ENCODE measurements at regions not wholly inside any gene's neighbourhood (a gene's known extent, or its start where the extent isn't known, plus 50 kb on each side); places are given as distances from the start of the nearest gene placed in this dataset.

DNA sequence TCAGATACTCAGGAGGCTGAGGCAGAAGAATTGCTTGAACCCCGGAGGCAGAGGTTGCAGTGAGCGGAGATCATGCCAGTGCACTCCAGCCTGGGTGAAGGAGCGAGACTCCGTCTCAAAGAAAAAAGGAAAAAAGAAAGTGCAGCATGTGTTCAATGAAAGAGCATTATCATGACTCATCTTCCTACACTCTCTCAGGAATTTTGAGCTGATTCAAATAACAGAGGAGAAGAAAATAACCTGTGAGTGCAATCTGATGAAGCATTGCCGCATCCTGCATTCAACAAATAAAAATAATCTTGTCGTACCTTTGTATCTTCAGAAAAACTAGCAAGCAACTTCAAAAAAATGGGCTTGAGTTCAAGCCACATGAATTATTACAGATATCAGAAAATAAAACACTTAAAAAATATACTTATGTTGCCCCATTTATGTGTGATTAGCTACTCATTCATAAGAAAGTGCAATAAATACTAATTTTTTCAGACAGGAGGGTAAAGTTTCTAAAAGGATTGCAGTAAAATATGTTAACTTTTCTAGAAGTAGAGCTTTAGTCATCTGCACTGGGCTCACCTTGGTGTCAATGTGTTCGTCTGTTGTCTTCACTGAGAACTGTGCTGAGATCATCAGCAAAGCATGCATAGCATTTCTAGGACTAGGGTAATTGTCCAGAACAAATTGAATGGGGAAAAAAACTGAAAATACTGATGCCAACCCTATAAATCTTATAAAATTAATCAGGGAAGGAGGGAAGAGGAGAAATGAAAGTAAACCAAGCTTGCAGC lies 90.4 kb upstream of the VCX3B start:
- Histone ChIP-seq H3K27me3 (ENCODE audit: control insufficient read depth, insufficient read depth, low read length) (no peaks in the 10 kb centered on the region), H3K4me3 (ENCODE audit: low read length) (no peak overlapping the region), H3K9me3 (ENCODE audit: control insufficient read depth, insufficient read depth, low read length) (no peaks in the 10 kb centered on the region), H3K27ac (ENCODE audit: low read length) (no peak overlapping the region), H3K4me1 (ENCODE audit: control insufficient read depth, insufficient read depth, low read length) (no peaks in the 10 kb centered on the region), H3K36me3 (ENCODE audit: control insufficient read depth, insufficient read depth, low read length) (no peaks in the 10 kb centered on the region)
- no peak for ATAC-seq
- Mint-ChIP-seq H3K27me3 (ENCODE audit: low read depth in 2 of 2) (no peaks in the 10 kb centered on the region), H3K36me3 (no peaks in the 10 kb centered on the region), H3K4me1 (no peaks in the 10 kb centered on the region), H3K27ac (no peak overlapping the region), H3K4me3 (no peak overlapping the region), H3K9me3 (peaks cover 4 to 8% of the 10 kb centered on the region in 2 donors)
- TF ChIP-seq, protein P1, sequence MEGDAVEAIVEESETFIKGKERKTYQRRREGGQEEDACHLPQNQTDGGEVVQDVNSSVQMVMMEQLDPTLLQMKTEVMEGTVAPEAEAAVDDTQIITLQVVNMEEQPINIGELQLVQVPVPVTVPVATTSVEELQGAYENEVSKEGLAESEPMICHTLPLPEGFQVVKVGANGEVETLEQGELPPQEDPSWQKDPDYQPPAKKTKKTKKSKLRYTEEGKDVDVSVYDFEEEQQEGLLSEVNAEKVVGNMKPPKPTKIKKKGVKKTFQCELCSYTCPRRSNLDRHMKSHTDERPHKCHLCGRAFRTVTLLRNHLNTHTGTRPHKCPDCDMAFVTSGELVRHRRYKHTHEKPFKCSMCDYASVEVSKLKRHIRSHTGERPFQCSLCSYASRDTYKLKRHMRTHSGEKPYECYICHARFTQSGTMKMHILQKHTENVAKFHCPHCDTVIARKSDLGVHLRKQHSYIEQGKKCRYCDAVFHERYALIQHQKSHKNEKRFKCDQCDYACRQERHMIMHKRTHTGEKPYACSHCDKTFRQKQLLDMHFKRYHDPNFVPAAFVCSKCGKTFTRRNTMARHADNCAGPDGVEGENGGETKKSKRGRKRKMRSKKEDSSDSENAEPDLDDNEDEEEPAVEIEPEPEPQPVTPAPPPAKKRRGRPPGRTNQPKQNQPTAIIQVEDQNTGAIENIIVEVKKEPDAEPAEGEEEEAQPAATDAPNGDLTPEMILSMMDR (IDR thresholded peaks at IDR 0.05) = no peak
- intact Hi-C loops (cut with micrococcal nuclease) = no loop called here
- WGBS (ENCODE audit: insufficient coverage) = 96% methylated on average over 3 of the region's 7 CpGs
- no peak for DNase-seq

DNA sequence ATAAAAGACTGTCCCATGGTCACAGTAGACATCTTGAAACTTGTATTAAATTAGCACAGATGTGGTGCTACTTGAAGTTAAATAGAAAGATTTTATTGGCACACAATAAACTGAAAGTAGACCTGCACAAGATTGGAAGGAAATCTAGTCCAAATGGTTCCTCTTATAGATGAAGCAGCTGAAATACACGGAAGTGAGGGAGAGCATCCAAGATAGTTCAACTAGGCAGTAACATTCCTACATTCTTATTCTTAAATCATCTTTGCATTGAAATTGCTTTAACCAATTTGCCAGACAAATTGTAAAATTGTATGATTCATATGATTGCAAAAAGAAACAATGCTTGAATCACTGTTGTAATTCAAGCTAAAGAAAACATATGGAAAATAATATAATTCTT lies 87.6 kb upstream of the VCX3B start:
- intact Hi-C loops (cut with micrococcal nuclease) = no loop called here
- no peaks in the 10 kb centered on the region for H3K36me3 ChIP-seq (ENCODE audit: control insufficient read depth, insufficient read depth, low read length)
- H3K4me3 ChIP-seq (ENCODE audit: low read length) = no peak overlapping the region
- no peak overlapping the region for H3K4me3 Mint-ChIP-seq
- no peaks in the 10 kb centered on the region for H3K4me1 ChIP-seq (ENCODE audit: control insufficient read depth, insufficient read depth, low read length)
- ATAC-seq (no peak), DNase-seq (no peak)
- H3K36me3 Mint-ChIP-seq = no peaks in the 10 kb centered on the region
- TF ChIP-seq, protein P1 (IDR thresholded peaks at IDR 0.05) = no peak
- no peaks in the 10 kb centered on the region for H3K27me3 Mint-ChIP-seq (ENCODE audit: low read depth in 2 of 2)
- H3K9me3 ChIP-seq (ENCODE audit: control insufficient read depth, insufficient read depth, low read length) = no peaks in the 10 kb centered on the region
- H3K9me3 Mint-ChIP-seq = peaks cover 4% of the 10 kb centered on the region in 2 donors
- WGBS (ENCODE audit: insufficient coverage) = 80% methylated on average over 1 of the region's 1 CpG
- H3K27me3 ChIP-seq (ENCODE audit: control insufficient read depth, insufficient read depth, low read length) = no peaks in the 10 kb centered on the region
- H3K27ac ChIP-seq (ENCODE audit: low read length) = no peak overlapping the region
- no peaks in the 10 kb centered on the region for H3K4me1 Mint-ChIP-seq
- no peak overlapping the region for H3K27ac Mint-ChIP-seq

DNA sequence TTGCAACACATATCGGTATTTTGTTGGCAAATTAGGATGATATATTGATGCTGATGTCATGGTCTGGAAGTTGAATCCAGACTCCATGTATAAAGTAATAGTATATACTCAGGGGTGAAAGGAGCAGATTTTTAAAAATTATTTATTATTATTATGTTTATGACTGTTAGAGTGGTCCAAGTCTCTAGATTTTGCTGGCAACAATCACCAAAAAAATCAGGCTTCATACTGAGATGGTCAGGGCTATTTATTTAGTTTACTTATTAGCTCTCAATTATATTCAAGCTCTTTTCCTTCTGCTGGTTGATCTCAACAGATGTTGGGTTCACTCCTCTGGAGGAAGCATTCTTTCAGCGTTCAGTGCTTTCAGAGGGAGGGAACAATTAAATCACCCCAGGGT lies 73.9 kb upstream of the VCX3B start:
- 33% methylated on average over 1 of the region's 2 CpGs for WGBS (ENCODE audit: insufficient coverage)
- H3K27me3 ChIP-seq (ENCODE audit: control insufficient read depth, insufficient read depth, low read length) = no peaks in the 10 kb centered on the region
- intact Hi-C loops (cut with micrococcal nuclease) = no loop called here
- no peaks in the 10 kb centered on the region for H3K4me1 ChIP-seq (ENCODE audit: control insufficient read depth, insufficient read depth, low read length)
- no peaks in the 10 kb centered on the region for H3K9me3 ChIP-seq (ENCODE audit: control insufficient read depth, insufficient read depth, low read length)
- no peaks in the 10 kb centered on the region for H3K36me3 ChIP-seq (ENCODE audit: control insufficient read depth, insufficient read depth, low read length)
- no peak for DNase-seq
- no peak for ATAC-seq
- peaks cover 4% of the 10 kb centered on the region for H3K36me3 Mint-ChIP-seq
- no peak overlapping the region for H3K4me3 ChIP-seq (ENCODE audit: low read length)
- no peaks in the 10 kb centered on the region for H3K27me3 Mint-ChIP-seq (ENCODE audit: low read depth in 2 of 2)
- H3K9me3 Mint-ChIP-seq = peaks cover 14% of the 10 kb centered on the region in 2 donors
- H3K4me1 Mint-ChIP-seq = no peaks in the 10 kb centered on the region
- no peak overlapping the region for H3K27ac ChIP-seq (ENCODE audit: low read length)
- H3K27ac Mint-ChIP-seq = no peak overlapping the region
- no peak overlapping the region for H3K4me3 Mint-ChIP-seq
- TF ChIP-seq, protein P1 (IDR thresholded peaks at IDR 0.05) = no peak

DNA sequence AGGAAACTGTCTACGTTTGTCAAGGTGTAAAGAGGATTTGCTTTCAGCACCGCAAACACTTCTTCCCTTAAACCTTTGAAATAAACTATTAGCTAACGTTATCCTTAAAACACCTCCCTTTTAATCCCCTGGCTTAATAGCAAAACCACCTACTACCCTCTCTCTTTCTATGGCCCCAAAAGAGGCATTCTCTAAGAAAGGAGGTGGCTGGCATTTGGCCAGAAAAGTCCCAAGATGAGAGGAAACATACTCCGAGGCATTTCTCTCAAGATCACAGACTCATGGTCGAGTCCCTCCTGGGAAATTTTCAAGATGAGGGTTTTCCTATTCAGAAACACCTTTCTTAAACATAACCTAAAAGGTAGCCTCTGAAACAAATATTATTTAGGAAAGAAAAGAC lies 60.6 kb upstream of the VCX3B start:
- peaks cover 0 to 6% of the 10 kb centered on the region in 2 donors for H3K4me1 Mint-ChIP-seq
- H3K27me3 ChIP-seq (ENCODE audit: control insufficient read depth, insufficient read depth, low read length) = no peaks in the 10 kb centered on the region
- peaks cover 3 to 5% of the 10 kb centered on the region in 2 donors for H3K9me3 Mint-ChIP-seq
- 100% methylated on average over 1 of the region's 5 CpGs for WGBS (ENCODE audit: insufficient coverage)
- no peaks in the 10 kb centered on the region for H3K4me1 ChIP-seq (ENCODE audit: control insufficient read depth, insufficient read depth, low read length)
- H3K4me3 ChIP-seq (ENCODE audit: low read length) = no peak overlapping the region
- TF ChIP-seq, protein P1 (IDR thresholded peaks at IDR 0.05) = no peak
- H3K27ac ChIP-seq (ENCODE audit: low read length) = no peak overlapping the region
- no peaks in the 10 kb centered on the region for H3K36me3 Mint-ChIP-seq
- peaks cover 3% of the 10 kb centered on the region for H3K9me3 ChIP-seq (ENCODE audit: control insufficient read depth, insufficient read depth, low read length)
- H3K36me3 ChIP-seq (ENCODE audit: control insufficient read depth, insufficient read depth, low read length) = no peaks in the 10 kb centered on the region
- no peak overlapping the region for H3K4me3 Mint-ChIP-seq
- DNase-seq (no peak), ATAC-seq (no peak)
- intact Hi-C loops (cut with micrococcal nuclease) = no loop called here
- H3K27ac Mint-ChIP-seq = no peak overlapping the region
- H3K27me3 Mint-ChIP-seq (ENCODE audit: low read depth in 2 of 2) = no peaks in the 10 kb centered on the region
